ENCODE measurements at regions not wholly inside any gene's neighbourhood (a gene's known extent, or its start where the extent isn't known, plus 50 kb on each side); places are given as distances from the start of the nearest gene placed in this dataset.

GRCh38 chr12:127785986-127786590 is 480.9 kb upstream of the TMEM132C start (continued):
- no peak for TF ChIP-seq KDM4A (IDR thresholded peaks at IDR 0.05; ENCODE audit: low read depth, low read length, severe bottlenecking)
- TF ChIP-seq YY1 (IDR thresholded peaks at IDR 0.05; ENCODE audit: low read depth, low read length) = no peak
- no peak for TF ChIP-seq GABPA (IDR thresholded peaks at IDR 0.05; ENCODE audit: borderline replicate concordance, insufficient read depth, low read length)
- no peak for TF ChIP-seq SIX5 (IDR thresholded peaks at IDR 0.05; ENCODE audit: low read depth, low read length)
- TF ChIP-seq KDM1A (IDR thresholded peaks at IDR 0.05; ENCODE audit: borderline replicate concordance, low read length) = no peak
